ENCODE measurements at regions not wholly inside any gene's neighbourhood (a gene's known extent, or its start where the extent isn't known, plus 50 kb on each side); places are given as distances from the start of the nearest gene placed in this dataset.
"Not testable (repeated sequence)": the region's sequence is repeated elsewhere in the genome, so short reads cannot be mapped to it uniquely, and the experiment has no call there.

DNA sequence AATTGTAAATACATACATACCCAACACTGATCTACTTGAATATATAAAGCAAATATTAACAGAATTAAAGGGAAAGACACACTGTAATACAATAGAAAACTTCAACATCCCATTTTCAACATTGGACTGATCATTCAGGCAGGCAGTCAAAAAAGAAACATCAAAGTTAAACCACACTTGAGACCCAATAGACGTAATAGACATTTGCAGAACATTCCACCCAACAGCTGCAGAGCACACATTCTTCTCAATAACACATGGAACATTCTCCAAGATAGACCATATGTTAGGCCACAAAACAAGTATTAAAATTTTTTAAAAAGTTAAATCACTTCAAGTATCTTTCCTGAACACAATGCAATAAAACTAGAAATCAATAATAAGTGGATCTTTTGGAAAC is 698.2 kb downstream of the COL12A1 start:
- DNase-seq (ENCODE audit: low read depth) = no peak

DNA sequence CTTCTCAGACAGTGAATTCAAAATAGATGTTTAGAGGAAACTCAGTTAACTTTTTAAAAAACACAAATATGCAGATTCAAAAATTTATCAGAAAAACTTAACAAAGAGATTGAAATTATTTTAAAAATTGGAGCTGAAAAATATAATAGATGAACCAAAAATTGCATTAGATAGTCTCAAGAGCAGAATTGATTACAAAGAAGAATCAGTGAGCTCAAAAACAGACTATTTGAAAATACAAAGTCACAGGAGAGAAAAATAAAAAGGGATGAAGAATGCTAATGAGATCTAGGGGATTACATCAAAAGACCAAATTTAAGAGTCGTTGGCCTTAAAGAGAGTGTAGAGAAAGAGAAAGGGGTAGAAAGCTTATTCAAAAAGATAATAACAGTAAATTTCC is 700.5 kb downstream of the COL12A1 start:
- DNase-seq (ENCODE audit: low read depth) = no peak

DNA sequence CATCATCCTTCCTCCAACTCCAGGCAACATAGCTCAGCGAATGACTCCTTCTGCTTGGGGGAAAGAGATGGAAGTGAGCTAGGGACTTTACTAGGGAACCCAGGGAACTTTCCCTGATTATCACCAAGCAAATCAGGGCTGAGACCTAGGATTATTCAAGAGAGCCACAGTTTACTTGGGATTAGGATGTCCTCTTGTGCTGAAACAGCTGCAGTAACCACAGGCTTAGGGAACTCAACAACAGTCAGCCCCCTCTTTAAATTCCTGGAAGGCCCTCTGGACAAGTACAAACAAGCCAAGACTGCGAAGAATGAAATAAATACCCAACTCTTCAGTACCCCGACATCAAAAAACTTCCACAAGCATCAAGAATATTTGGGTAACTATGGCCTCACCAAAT is 700.9 kb downstream of the COL12A1 start:
- no peak for DNase-seq (ENCODE audit: low read depth)

DNA sequence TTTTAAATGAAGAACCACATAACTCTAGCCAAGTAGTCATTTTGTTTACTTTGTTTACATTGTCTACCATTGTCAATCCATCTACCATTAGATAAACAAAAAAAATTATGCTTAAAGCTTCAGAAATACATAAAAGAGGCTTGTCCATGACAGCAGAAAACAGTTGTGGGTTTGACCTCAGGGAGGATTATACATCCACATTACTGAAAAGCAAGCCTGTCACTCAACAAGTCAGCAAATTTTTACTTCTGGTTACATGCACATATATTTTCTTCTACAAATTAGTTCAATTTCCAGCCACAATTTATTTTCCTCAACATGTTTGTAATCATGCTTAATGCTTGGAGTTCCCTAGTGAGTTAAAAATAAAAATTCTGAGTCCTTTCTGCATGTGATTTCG is 713.3 kb downstream of the COL12A1 start:
- no peak for DNase-seq (ENCODE audit: low read depth)

DNA sequence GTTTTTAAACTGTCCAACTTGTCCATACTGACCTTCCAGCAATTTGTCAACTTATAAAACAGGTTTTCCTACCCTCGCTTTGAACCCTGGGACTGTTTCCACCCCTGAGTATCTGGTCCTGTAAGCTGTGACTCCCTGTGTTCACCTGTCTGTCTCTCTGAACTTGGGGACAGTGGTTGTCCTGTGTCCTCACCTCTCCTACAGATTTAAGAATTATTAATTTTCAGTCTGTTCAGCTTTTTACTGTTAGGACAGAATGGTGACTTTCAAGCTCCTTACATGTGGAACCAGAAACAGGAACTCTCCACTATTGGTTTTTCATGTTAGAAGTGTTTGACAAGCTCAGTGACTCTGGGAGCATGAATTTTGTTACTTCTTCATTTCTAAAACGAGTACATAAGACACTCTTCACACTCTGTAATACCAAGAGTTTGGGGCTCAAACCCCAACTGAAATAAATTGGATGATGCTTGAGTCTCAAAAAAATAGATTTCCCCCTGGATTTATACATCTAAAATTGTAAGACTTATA is 713.9 kb downstream of the COL12A1 start:
- DNase-seq (ENCODE audit: low read depth) = no peak

DNA sequence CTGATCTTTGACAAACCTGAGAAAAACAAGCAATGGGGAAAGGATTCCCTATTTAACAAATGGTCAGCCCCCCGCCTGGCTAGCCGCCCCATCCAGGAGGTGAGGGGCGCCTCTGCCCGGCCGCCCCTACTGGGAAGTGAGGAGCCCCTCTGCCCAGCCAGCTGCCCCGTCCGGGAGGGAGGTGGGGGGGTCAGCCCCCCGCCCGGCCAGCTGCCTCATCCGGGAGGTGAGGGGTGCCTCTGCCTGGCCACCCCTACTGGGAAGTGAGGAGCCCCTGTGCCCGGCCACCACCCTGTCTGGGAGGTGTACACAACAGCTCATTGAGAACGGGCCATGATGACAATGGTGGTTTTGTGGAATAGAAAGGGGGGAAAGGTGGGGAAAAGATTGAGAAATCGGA is 717.1 kb downstream of the COL12A1 start:
- not testable (repeated sequence) for DNase-seq (ENCODE audit: low read depth)

DNA sequence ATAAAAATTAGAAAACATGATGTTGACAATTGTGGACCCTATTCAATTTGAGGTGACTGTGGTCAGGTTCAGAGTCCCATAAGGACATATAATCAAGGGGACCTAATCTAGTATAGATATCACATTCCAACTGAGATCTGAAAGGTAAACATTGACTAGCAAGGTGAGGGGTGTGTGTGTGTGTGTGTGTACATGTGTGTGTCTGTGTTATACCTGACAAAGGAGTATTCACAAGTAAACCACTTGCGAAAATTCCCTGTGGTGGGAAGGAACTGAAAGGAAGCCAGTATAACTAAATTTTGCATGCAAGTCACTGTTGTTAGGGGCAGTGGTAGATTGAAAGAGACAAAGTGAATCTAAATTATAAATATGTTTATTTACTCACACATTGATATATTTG is 723.7 kb downstream of the COL12A1 start:
- no peak for DNase-seq (ENCODE audit: low read depth)

DNA sequence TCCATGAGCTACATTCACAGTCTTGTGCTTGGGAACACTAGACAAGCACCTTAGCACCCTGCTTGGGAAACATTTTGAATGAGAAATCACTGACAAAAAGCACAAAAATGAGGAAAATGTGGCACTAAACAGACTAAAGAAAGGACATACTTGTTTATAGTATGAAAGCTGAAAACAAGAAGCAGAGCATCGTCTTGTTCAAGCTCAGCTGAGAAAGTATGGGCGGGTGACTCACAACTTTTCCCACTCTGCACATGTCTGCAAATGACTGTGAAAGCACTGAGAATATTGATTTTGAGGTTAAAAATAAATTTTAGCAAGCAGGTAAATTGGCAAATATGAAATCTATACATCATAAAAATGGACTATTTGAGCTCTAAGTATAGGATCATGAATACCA is 725.3 kb downstream of the COL12A1 start:
- DNase-seq (ENCODE audit: low read depth) = no peak

DNA sequence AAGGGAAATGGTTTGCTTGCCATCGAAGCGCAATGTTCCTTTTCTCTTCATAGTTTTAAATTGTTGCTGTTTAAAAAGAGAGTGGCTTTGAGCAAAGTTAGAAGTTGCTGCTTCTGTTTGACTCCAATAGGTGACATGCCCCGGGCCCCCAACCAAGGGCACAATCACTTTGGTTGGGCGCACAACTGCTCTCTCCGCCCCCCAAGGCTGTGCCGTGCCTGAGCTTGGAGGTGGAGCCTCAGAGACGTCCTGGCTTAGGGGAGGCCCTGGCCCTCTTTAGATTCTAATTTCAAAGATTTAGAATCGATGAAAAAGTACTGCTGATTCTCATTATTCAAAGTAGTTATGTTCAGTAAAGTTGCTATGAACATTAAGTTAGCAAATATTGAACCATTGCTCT is 725.9 kb downstream of the COL12A1 start:
- no peak for DNase-seq (ENCODE audit: low read depth)

DNA sequence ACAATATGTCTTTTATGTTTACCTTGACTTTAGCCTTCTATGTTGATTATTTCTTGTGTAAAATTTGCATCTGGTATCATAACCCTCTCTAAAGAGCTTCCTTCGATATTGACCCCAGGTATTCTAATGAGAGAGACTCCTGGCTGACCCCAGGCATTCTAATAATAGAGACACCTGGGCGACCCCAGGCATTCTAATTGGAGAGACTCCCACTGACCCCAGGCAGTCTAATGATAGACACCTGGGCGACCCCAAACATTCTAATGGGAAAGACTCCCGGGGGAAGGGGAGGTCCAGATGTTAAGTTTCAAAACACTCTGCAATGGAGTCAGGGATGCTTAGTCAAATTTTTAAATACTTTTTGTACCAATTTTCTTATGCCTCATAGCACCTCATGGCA is 726.4 kb downstream of the COL12A1 start:
- no peak for DNase-seq (ENCODE audit: low read depth)

DNA sequence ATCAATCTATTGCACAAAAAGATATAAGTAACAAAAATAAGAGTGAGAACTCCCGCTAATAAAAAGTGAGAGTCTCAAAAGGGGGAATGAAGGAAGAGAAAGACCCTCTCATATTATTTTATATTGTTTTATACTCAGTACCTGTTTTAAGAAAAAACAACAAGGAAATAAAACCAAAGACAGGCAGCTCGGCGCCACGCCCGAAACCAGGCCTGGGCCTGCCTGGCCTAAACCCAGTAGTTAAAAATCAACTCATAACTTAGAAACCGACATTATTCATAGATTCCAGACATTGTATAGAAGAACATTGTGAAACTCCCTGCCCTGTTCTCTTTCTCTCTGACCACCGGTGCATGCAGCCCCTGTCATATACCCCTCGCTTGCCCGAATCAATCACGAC is 731.8 kb downstream of the COL12A1 start:
- not testable (repeated sequence) for DNase-seq (ENCODE audit: low read depth)

DNA sequence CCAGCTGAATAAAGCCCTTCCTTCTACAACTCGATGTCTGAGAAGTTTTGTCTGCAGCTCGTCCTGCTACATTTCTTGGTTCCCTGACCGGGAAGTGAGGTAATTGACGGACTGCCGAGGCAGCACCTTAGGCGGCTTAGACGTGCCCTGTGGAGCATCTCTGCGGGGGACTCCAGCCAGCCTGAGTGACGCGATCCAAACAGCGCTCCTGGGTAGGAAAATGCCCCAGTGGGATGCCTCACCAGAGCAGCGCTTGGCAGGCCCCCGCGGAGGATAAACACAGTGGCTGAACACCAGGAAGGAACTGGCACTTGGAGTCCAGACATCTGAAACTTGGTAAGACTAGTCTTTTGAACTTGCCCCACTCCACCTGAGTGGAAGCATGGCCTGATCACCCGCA is 737.3 kb downstream of the COL12A1 start:
- DNase-seq (ENCODE audit: low read depth) = not testable (repeated sequence)

DNA sequence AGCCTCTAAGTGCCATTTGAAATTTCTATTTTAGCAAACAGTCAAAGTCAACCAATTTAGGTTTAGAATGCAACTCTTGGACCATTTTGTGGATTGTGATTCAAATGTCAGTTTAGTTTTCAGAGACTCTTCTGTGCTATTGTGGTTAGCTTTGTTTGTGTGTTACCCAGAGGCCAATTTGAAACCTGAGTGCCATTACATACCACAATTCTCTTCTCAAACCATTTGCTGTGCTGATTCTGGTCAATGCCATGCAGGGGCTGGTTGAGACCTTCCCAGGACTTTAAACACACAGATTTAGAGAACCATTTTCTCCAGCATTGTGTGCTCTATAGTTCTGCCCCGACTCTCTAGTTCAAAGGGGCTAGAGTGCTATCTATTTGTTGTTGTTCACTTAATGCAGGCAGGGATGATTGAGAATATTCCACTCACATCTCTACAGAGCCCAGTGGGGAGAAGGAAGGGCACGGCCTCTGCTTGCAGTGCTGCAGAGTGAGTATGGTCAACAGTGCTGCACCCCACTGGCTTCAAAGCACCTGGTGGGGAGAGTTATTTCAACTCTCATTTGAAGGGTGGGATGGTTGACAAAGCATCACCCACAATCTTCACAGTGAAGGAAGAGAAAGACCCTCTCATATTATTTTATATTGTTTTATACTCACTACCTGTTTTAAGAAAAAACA is 738.2 kb downstream of the COL12A1 start:
- no peak for DNase-seq (ENCODE audit: low read depth)

DNA sequence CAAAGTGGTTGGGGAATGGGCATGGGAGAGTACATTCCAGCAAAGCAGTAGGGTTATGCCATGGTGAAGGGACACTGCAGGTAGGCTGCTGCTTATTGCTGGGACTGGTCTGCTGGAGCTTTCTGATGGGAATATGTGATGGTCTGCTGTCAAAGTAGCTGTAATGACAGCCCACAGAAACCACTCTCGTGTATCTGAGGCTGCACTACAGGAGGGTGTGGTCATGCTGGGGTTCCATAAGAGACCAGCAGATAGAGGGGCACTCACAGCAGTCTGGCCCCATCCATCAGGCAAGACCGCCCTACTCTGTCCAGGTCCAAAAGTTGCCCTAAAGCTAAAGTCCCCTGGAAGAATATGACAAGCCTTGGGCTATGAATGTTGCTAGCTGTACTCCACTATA is 739.3 kb downstream of the COL12A1 start:
- DNase-seq (ENCODE audit: low read depth) = no peak

DNA sequence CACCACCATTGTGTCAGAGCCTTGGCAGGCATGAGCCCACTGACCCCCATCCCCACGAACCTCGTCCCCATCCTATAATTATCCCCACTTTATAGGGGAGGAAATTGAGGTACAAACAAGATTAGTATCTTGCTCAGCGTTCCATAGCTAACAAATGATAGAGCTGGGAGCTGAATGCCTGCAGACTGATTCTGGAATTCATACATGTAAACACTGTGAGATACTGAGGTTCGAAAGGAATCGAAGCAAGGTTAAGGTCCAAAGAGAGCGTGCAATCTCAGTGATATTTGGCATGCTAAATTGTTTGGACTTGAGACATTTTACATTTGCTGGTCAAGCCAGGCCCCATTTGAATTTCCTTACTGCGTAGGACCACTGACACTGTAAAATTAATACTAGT is 746.6 kb downstream of the COL12A1 start:
- DNase-seq (ENCODE audit: low read depth) = no peak

DNA sequence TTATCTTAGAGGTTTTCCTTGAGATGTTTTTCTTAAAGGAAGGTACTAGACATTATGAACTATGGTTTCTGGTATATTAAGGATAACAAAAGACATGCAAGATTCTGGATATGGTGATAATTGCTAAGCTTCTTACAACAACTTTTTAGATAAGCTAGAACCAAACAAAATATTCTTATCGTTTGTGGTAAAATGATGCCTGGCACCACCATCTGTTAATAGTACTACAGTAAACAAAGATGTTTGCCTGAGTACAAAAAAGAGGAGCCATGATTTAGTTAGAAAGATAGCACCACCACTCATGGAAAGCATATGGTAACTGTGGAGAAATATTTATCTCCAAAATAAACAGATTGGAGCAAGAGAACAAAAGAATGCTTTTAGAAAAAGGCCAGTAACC is 747.3 kb downstream of the COL12A1 start:
- no peak for DNase-seq (ENCODE audit: low read depth)

DNA sequence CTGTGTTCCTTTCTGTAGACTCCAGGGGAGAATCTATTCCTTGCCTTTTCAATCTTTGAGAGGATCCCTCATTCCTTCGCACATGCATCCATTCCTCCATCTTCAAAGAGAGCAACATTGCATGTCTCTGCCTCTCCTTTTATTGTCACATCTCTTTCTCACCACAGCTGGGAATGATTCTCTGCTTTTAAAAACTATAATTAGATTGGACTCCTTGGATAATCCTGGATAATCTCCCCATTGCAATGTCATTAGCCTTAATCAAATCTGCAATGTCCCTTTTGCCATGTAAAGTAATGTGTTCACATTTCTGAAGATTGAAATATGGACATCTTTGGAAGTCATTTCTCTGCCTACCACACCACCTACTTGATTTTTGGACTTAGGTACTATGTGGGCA is 750.1 kb downstream of the COL12A1 start:
- DNase-seq (ENCODE audit: low read depth) = no peak

DNA sequence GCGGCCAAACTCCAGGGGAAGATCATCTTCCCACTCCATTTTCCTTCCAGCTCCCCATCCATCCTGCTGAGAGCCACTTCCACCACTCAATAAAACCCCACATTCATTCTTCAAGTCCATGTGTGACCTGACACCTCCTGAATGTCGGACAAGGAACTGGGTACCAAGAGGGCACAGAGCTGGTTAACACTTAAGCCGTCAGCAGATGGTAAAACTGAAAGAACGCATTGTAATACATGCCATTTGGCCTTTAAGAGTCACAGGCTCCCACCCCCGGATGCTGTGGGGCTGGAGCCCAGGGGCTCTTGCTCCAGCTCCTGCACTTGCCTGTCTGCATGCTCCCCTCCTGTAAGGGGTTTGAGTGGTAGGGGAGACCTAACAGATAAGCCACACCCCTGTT is 753.9 kb downstream of the COL12A1 start:
- no peak for DNase-seq (ENCODE audit: low read depth)

DNA sequence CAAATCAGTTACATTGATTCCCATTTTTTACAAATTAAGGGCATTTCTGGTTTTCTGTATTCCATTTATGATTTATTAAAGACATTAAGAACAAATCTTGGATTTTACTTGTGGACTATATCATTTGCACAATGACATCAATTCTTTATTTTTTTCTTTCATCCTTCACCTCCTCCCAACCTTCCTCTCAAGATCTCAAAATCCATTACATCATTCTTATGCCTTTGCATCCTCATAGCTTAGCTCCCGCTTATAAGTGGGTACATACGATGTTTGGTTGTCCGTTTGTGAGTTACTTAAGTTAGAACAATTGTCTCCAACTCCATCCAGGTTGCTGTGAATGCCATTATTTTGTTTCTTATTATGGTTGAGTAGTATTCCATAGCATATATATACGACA is 752.8 kb downstream of the CD109 start:
- no peak for DNase-seq (ENCODE audit: low read depth)

DNA sequence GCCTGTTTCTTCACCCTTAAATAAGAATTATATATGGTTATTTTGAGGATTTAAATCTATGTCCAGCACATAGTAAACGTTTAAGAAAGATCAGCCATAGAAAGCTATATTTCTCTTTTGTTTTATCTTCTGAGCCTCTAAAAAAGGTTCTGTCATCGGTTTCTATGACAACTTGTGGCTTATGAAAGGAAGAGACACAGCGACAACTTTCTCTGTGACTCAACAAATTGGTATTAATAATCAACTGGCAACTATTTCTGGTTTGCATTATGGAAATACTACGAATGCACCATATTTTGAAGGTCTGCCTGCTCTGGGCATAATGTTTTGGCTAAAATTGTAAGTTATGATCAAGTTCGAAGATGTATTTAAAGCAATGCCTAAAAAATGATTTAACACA is 751.0 kb downstream of the CD109 start:
- peak; percentile 43 for DNase-seq (ENCODE audit: low read depth)

DNA sequence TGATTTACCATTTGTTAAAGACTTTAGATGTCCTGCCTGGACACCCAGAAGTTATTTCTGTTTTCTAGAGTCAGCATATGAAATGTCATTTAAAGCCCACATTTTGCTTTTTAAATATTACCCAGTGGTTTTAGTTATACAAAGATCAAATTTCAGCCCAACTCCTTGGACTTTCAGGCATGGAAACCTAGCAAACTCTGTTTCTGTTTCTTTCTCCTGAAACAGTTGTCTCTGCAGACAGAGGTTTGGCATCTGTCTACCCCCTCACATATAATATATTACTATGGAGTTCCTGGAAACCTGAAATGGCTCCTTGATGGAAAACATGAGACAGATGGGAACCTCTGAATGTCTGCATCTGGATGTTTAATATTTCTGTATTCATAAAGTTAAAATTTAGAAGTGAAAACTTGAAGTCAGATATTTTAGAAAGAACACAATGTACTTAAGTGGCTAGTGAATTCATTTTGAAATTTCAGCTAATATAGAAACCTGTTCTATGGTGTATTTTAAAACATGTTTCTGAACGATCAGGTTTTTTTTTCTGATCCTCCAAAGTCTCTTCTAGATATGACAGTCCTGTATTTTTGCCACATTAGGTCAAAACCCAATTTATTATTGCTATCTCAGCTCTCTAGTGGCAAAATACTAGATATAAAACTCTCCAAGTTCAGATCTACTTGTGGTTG is 743.3 kb downstream of the CD109 start:
- DNase-seq (ENCODE audit: low read depth) = no peak

DNA sequence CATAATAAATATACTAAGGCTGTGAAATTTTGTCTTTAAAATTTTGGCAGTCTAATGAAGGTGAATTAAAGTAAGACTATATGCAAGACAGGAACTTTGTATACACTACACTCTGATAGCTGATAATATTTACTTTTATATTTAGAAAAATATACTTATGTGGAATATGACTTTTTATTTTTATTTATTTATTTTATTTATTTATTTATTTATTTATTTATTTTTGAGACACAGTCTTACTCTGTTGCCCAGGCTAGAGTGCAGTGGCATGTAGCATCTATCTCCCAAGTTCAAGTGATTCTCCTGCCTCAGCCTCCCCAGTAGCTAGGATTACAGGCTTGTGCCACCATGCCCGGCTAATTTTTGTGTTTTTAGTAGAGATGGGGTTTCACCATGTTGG is 742.4 kb downstream of the CD109 start:
- DNase-seq (ENCODE audit: low read depth) = not testable (repeated sequence)

DNA sequence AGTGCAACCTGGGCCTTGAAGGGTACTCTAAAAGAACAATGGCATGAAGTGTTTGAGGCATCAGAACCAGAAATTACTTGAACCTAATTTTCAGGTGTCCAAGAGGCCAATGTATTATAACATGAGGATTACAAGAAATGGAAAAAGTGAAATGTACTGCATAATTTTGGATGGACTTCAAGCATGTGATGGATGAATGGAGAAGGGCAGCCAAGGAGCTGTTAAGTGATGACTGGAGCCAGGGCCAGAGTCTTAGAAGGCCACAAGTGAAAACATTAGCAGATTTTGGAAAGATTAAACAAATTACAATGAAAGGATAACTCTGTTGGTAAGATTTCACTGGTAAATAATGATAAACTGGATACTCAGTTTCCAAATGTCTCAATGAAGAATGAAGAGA is 738.2 kb downstream of the CD109 start:
- DNase-seq (ENCODE audit: low read depth) = no peak

All from HT1080 (cell line).